ENCODE measurements at regions not wholly inside any gene's neighbourhood (a gene's known extent, or its start where the extent isn't known, plus 50 kb on each side); places are given as distances from the start of the nearest gene placed in this dataset.
A peak's percentile ranks its signal among the peaks of the same experiment; 100 is the strongest.

DNA sequence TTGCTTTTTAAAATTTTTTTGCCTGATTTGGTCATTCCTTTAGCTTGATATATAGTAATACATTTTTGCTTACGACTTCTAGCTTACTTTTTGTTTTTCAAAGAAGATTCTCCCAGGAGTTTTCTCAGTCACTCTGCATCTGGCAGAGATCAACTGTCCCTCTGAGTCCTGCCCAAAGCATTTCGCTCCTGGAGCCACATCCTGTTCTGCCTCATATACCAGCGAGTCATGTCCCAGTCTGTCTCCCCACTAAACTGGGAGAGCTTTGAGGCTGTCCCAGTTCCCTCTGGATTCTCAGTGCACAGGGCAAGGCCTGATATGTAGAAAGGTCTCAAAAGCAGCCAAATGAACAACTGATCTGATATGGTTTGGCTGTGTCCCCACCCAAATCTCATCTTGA lies 326.3 kb downstream of the ARRDC4 start:
- H3K36me3 ChIP-seq, result no peaks in the 10 kb centered on the region
- H3K4me3 ChIP-seq, result no peak overlapping the region
- DNase-seq, result no peak
- 70 to 87% (median 75%) methylated on average over 3 of the region's 3 CpGs for WGBS, 5 donors
- intact Hi-C loops (cut with DNase I; ENCODE audit: low total_unique reads), result no loop called here
- TF ChIP-seq, protein P1, sequence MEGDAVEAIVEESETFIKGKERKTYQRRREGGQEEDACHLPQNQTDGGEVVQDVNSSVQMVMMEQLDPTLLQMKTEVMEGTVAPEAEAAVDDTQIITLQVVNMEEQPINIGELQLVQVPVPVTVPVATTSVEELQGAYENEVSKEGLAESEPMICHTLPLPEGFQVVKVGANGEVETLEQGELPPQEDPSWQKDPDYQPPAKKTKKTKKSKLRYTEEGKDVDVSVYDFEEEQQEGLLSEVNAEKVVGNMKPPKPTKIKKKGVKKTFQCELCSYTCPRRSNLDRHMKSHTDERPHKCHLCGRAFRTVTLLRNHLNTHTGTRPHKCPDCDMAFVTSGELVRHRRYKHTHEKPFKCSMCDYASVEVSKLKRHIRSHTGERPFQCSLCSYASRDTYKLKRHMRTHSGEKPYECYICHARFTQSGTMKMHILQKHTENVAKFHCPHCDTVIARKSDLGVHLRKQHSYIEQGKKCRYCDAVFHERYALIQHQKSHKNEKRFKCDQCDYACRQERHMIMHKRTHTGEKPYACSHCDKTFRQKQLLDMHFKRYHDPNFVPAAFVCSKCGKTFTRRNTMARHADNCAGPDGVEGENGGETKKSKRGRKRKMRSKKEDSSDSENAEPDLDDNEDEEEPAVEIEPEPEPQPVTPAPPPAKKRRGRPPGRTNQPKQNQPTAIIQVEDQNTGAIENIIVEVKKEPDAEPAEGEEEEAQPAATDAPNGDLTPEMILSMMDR (IDR thresholded peaks at IDR 0.05 in 8 of 11, conservative IDR thresholded peaks at IDR 0.05 in 3 of 11), result no peak
- H3K9me3 ChIP-seq, result peaks cover 0 to 4% (median 0%) of the 10 kb centered on the region in 8 donors
- no peak overlapping the region for H3K27ac ChIP-seq
- peaks cover 0 to 49% (median 8%) of the 10 kb centered on the region in 7 donors for H3K27me3 ChIP-seq (replicated peaks in 1 of 7)
- H3K4me1 ChIP-seq, result no peaks in the 10 kb centered on the region

DNA sequence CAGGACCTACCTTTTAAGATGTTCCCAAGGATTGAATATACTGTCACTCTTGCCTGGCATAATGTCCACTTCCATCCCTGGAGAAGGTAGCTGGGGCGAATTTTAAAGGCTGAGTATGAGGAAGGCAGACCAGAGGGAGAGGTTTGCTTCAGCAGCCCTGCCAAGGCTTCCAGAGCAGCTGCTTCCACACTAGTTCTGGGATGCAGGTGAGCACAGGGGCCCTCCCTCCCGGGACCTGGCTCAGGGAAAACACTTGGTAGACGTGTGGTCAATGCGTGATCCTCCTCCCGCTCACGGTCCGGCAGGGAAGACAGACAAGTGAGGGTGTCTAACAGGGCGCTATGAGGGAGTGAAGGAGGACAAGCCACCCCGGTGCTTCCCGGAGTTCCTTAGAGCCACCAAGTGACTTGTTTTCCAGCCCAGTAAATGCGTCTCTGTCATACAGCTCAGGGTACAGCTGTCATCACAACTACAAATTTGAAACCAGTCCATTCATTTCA lies 327.6 kb downstream of the ARRDC4 start:
- TF ChIP-seq, protein P1 (IDR thresholded peaks at IDR 0.05 in 8 of 11, conservative IDR thresholded peaks at IDR 0.05 in 3 of 11), result no peak
- no peak for TF ChIP-seq POLR2A (IDR thresholded peaks at IDR 0.05)
- no peak for TF ChIP-seq POLR2AphosphoS5 (IDR thresholded peaks at IDR 0.05)
- no peak for DNase-seq
- Histone ChIP-seq H3K27me3 (replicated peaks in 1 of 7) (peaks cover 0 to 58% (median 15%) of the 10 kb centered on the region in 7 donors), H3K9me3 (no peaks in the 10 kb centered on the region), H3K4me1 (peaks cover 0 to 10% (median 7%) of the 10 kb centered on the region in 6 donors), H3K27ac (no peak overlapping the region), H3K36me3 (no peaks in the 10 kb centered on the region), H3K4me3 (no peak overlapping the region)
- WGBS, 5 donors, result 81 to 89% (median 88%) methylated on average over 11 of the region's 11 CpGs
- intact Hi-C loops (cut with DNase I; ENCODE audit: low total_unique reads), result no loop called here

DNA sequence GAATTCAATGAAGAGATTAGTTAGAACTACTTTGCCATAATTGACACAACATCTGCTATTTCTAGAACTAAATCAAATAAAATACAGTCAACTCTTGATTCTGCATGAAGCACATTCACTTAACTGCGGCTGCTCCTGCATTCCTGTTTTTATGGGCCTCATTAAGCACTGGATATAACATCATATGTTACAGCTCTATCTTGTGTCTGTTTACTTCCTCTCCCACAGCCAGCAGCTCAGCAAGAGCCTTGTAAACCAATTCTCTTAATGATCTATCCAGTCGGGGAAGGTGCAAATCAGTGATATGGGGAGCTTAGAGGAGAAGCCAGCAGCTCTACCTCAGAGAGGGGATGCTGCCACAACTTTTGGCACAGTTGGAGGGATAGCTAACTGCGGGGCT lies 329.2 kb downstream of the ARRDC4 start:
- Histone ChIP-seq H3K36me3 (no peaks in the 10 kb centered on the region), H3K27me3 (replicated peaks in 1 of 7) (peaks cover 0 to 74% (median 16%) of the 10 kb centered on the region in 7 donors), H3K27ac (no peak overlapping the region), H3K4me3 (no peak overlapping the region), H3K4me1 (peaks cover 0 to 11% (median 7%) of the 10 kb centered on the region in 6 donors), H3K9me3 (no peaks in the 10 kb centered on the region)
- intact Hi-C loops (cut with DNase I; ENCODE audit: low total_unique reads), result no loop called here
- TF ChIP-seq, protein P1 (IDR thresholded peaks at IDR 0.05 in 8 of 11, conservative IDR thresholded peaks at IDR 0.05 in 3 of 11), result no peak
- TF ChIP-seq POLR2A (IDR thresholded peaks at IDR 0.05) (no peak), POLR2AphosphoS5 (IDR thresholded peaks at IDR 0.05) (no peak)
- WGBS, 5 donors, result 39 to 51% (median 42%) methylated on average over 3 of the region's 3 CpGs
- DNase-seq, result no peak

DNA sequence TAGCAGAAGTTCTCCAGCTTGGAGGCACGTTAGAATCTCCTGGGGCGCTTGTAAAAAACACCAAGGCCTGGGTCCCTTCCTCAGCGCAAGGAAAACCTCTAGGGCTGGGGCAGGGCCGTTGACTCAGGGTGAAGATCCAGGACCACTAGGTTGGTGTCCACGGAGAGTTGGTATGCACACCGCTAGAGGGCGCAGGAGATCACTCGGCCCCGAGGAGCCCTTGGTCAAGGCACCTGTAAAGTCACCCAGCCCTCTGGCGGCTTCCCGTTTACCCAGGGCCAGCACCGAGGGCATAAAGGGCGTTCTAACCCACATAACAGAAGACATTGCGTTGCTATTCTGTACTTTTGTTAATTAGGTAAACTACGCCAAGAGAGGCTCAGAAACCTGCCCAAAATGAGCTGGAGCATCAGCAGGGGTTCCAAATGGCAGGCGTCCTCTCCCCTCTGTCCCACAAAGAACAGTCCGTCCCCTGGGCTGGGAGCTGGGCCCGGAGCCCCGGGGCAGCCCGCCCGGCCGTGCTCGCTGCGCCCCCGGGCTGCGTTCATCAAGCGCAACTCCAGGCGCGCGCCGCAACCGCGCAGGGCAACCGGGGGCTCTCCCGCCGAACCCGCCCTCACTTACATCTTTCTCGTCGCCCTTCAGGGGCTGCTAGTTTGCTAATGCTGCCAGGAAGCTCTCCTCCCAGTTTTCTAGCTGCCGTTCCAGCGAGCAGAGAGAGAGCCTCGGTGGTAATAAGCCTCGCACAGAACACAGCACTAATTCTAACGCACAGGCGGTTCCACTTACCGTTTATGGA lies 332.1 kb downstream of the ARRDC4 start:
- intact Hi-C loops (cut with DNase I; ENCODE audit: low total_unique reads), result no loop called here
- Histone ChIP-seq H3K27ac (no peak overlapping the region), H3K4me3 (peak overlapping the region in 3 of 8 donors; percentile 3 to 7 (median 5)), H3K4me1 (peaks cover 0 to 11% (median 7%) of the 10 kb centered on the region in 6 donors), H3K36me3 (no peaks in the 10 kb centered on the region), H3K9me3 (no peaks in the 10 kb centered on the region), H3K27me3 (replicated peaks in 1 of 7) (peaks cover 0 to 70% (median 16%) of the 10 kb centered on the region in 7 donors)
- WGBS, 5 donors, result 3 to 5% (median 4%) methylated on average over 31 to 46 of the region's 46 CpGs
- TF ChIP-seq POLR2A (IDR thresholded peaks at IDR 0.05) (no peak), POLR2AphosphoS5 (IDR thresholded peaks at IDR 0.05) (no peak)
- TF ChIP-seq, protein P1 (IDR thresholded peaks at IDR 0.05 in 8 of 11, conservative IDR thresholded peaks at IDR 0.05 in 3 of 11), result peak in 8 of 11 experiments; percentile 6 to 46 (median 28)
- DNase-seq, result no peak

Measured in spleen (tissue), 11 donors.